Astrocyte of the spinal cord (primary cell): ENCODE measurements at regions not wholly inside any gene's neighbourhood (a gene's known extent, or its start where the extent isn't known, plus 50 kb on each side); places are given as distances from the start of the nearest gene placed in this dataset.

Experiments
- DNase-seq: peaks from one replicate; pipeline ENCODE4 v3.0.0; 2011; ENCODE audit warnings: low read depth, low spot score
- H3K4me3 ChIP-seq: 2 replicates; pipeline ENCODE4 v1.5.1; 2011; ENCODE audit warnings: low read depth, mild to moderate bottlenecking, low read length, moderate library complexity
- in situ Hi-C: cut with HindIII; loops from 2 replicates; pipeline ENCODE4 v1.10.0; 2017; ENCODE audit warnings: low sequenced_read_pairs
- TF ChIP-seq, protein P1 (sequence below): IDR thresholded peaks from 2 replicates; pipeline ENCODE4 v1.5.1; 2012; ENCODE audit warnings: low read depth, mild to moderate bottlenecking, low read length, inconsistent platforms

DNA sequence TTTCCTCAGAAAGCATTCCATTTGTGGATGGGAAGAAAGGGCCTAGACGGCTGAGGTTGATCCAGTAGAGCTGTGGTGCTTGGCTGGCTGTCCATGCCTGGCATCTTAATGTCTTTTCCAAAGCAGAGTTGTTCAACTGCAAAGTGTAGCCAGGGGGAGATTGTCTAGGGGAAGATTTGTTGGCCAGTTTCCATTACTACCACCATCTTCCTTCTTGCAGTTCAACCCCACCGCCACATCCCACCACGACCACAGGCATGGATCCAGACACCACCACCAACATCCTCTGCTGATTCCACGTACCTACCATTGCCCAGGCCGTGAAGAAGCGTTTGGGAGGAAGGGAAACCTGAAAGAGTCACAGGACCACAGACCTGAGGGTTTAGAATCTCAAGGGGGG, 50.7 kb upstream of the HAAO start:
- in situ Hi-C loops, result no loop called here
- no peak overlapping the region for H3K4me3 ChIP-seq
- TF ChIP-seq, protein P1, sequence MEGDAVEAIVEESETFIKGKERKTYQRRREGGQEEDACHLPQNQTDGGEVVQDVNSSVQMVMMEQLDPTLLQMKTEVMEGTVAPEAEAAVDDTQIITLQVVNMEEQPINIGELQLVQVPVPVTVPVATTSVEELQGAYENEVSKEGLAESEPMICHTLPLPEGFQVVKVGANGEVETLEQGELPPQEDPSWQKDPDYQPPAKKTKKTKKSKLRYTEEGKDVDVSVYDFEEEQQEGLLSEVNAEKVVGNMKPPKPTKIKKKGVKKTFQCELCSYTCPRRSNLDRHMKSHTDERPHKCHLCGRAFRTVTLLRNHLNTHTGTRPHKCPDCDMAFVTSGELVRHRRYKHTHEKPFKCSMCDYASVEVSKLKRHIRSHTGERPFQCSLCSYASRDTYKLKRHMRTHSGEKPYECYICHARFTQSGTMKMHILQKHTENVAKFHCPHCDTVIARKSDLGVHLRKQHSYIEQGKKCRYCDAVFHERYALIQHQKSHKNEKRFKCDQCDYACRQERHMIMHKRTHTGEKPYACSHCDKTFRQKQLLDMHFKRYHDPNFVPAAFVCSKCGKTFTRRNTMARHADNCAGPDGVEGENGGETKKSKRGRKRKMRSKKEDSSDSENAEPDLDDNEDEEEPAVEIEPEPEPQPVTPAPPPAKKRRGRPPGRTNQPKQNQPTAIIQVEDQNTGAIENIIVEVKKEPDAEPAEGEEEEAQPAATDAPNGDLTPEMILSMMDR, result no peak
- DNase-seq, result no peak

DNA sequence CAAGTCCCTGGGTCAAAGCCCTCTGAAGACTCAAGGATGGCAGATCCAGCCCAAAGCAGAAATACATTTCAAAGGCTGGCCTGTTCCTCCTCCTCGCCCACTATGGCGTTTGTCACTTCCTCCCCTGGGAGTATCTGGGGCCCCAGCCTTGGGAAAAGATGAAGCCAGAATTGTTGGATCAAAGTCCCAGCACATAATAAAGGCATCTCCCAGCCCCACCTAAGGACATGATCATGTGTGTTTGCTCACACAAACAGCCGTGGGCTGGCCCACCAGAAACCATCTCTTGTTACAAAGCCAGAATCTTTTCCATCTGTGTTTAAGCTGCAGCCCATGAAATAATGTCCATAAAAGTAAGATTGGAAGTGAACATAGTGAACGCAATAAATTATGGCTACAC, 50.1 kb upstream of the HAAO start:
- TF ChIP-seq, protein P1, result no peak
- no peak for DNase-seq
- in situ Hi-C loops, result no loop called here
- H3K4me3 ChIP-seq, result no peak overlapping the region
